GM19025 (cell line): ENCODE measurements at regions not wholly inside any gene's neighbourhood (a gene's known extent, or its start where the extent isn't known, plus 50 kb on each side); places are given as distances from the start of the nearest gene placed in this dataset.

ENCODE experiments used
- ATAC-seq: cut with Tn5 transposase; IDR thresholded peaks from one replicate; pipeline ENCODE4 v1.9.1; 2021; ENCODE audit warnings: mild to moderate bottlenecking, low read depth, moderate library complexity; ENCODE audit not compliant: unreplicated experiment

DNA sequence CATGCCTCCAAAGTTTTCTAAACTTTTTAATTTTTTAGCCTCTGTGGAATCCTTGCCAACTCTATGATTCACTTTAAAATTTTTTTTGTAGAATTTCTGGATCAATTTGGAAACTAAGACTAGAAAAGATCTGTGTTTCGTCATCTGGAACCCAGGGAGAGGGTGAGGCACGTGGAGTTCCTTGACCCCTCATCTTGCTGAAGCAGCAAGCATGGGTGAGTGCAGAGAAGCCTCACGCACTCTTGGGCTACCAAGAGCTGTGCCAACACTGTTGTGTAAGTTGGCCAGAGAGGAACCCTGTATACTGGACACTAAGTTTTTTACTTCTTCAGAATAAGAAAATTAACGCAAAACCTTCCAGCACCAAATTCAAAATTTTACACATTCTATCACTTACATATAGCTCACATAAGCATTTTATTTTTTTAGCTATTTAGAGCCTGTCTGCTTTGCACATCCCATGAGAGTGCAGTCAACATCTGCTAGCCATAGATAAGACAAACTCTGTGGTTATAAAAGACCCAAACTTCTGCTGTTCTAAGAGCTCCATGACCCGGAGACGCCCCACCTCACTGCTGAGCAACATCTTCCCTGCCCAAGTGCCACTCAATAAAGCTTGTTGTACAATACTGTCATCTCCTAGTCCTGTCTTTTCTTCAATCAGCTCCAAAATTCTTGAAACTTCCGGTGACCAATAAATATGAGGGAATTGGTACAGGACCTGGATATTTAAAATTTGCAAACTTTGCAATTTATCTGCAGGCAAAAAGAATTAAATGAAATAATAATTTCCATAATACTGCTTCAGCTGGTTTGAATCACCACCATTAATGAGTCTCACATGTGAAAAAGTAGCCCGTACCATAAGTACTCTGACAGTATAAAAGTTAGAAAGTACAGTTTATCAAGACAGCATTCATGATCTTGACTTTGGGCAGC lies 69.7 kb upstream of the ADCY2 start:
- no peak for ATAC-seq

DNA sequence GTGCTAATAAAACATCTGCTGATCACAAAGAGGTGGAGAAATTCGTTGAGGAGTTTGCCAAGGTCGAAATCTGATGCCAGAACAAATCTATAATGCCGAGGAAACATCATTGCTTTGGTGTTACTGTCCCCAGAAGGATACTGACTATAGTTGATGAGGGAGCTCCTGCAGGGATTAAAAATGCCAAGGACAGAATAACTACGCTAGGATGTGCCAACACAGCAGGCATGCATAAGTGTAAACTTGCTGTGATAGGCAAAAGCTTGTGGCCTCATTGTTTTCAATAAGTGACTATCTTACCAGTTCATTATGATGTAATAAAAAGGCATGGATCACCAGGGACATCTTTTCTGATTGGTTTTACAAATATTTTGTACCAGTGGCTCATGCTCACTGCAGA lies 66.8 kb upstream of the ADCY2 start:
- no peak for ATAC-seq

DNA sequence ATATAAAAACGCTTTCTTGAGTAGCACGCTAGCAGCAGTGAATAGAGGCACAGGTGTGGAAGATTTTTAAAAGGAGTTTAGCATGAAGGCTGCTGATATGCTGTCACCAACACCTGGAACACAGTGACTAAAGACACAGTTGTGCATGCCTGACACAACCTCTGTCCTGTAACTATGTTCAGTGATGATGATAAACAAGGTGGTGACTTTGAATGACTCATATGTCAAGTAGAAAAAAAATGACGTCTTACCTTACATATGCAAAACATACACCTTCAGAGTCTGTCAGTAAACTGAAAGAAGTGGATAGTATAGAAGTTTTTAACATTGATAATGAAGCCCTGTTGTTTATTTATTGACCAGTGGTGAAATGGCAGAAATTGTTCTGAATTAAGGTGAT lies 66.2 kb upstream of the ADCY2 start:
- no peak for ATAC-seq

DNA sequence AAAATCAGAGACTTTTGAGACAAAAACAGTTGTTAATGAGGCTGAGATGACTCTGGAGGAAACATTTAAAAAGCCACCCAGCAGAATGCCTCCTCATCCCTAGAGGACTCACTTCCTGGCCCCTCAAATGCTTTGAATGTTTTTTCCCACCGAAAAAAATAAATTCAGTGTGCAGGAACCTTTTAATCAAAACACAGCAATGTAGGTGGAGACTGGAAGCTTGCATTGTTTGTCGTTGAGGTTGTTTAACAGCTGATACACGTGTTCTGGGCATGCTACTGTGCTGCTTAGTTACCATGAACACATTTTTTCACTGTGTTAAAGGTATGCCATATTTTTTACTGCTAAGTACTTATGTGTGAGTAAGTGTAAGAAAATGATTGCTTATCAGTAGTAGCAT lies 65.7 kb upstream of the ADCY2 start:
- no peak for ATAC-seq

DNA sequence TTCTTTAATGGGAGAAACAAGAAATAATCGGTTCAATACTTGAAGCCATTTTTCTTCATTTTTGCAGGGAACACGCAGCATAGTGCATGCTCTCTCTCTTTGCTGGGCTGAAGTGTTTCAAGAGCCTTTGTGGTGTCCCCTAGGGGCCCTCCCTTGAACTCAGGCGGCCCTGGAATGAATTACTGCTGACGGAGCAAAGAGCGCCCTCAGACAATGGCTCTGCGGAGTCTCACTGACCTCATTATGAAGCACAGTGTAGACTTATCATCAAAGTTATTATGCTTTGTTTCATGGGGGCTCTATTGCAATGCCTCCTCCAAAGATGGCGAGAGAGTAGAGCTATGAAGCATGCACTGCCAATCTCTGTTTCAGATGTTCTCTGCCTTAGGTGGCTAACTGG lies 64.8 kb upstream of the ADCY2 start:
- no peak for ATAC-seq
